H1 (cell line): ENCODE measurements at regions not wholly inside any gene's neighbourhood (a gene's known extent, or its start where the extent isn't known, plus 50 kb on each side); places are given as distances from the start of the nearest gene placed in this dataset.

Experiments
- CEBPB ChIP-seq: IDR thresholded peaks from 2 replicates; pipeline ENCODE4 v1.6.1; 2012; ENCODE audit warnings: low read depth, low read length
- TF ChIP-seq, protein P1 (sequence below): fragments of 300-600 bp; sonication (generic); IDR thresholded peaks from 2 replicates; pipeline ENCODE4 v1.7.1; 2012; ENCODE audit warnings: low read length, moderate library complexity, mild to moderate bottlenecking, inconsistent platforms; ENCODE audit not compliant: insufficient replicate concordance

DNA sequence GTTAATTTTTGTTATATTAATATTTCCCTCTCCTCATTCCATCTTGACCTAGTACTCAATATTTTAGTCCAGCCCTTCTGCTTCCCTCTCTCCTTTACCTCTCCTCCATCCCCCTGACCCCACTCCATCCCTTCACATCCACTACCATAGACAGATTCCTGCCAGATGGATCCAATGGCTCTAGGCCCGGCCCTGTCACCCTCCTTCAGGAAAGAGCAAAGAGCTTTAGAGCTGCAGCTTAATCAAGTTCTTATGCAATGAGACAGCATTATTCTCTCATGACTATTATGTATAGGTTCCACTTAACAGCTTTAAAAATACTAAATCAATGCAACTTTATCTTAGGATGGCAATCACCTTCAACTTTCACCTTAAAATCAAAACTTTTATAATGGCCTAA, 200.7 kb upstream of the TTC14 start (continued):
- TF ChIP-seq, protein P1, sequence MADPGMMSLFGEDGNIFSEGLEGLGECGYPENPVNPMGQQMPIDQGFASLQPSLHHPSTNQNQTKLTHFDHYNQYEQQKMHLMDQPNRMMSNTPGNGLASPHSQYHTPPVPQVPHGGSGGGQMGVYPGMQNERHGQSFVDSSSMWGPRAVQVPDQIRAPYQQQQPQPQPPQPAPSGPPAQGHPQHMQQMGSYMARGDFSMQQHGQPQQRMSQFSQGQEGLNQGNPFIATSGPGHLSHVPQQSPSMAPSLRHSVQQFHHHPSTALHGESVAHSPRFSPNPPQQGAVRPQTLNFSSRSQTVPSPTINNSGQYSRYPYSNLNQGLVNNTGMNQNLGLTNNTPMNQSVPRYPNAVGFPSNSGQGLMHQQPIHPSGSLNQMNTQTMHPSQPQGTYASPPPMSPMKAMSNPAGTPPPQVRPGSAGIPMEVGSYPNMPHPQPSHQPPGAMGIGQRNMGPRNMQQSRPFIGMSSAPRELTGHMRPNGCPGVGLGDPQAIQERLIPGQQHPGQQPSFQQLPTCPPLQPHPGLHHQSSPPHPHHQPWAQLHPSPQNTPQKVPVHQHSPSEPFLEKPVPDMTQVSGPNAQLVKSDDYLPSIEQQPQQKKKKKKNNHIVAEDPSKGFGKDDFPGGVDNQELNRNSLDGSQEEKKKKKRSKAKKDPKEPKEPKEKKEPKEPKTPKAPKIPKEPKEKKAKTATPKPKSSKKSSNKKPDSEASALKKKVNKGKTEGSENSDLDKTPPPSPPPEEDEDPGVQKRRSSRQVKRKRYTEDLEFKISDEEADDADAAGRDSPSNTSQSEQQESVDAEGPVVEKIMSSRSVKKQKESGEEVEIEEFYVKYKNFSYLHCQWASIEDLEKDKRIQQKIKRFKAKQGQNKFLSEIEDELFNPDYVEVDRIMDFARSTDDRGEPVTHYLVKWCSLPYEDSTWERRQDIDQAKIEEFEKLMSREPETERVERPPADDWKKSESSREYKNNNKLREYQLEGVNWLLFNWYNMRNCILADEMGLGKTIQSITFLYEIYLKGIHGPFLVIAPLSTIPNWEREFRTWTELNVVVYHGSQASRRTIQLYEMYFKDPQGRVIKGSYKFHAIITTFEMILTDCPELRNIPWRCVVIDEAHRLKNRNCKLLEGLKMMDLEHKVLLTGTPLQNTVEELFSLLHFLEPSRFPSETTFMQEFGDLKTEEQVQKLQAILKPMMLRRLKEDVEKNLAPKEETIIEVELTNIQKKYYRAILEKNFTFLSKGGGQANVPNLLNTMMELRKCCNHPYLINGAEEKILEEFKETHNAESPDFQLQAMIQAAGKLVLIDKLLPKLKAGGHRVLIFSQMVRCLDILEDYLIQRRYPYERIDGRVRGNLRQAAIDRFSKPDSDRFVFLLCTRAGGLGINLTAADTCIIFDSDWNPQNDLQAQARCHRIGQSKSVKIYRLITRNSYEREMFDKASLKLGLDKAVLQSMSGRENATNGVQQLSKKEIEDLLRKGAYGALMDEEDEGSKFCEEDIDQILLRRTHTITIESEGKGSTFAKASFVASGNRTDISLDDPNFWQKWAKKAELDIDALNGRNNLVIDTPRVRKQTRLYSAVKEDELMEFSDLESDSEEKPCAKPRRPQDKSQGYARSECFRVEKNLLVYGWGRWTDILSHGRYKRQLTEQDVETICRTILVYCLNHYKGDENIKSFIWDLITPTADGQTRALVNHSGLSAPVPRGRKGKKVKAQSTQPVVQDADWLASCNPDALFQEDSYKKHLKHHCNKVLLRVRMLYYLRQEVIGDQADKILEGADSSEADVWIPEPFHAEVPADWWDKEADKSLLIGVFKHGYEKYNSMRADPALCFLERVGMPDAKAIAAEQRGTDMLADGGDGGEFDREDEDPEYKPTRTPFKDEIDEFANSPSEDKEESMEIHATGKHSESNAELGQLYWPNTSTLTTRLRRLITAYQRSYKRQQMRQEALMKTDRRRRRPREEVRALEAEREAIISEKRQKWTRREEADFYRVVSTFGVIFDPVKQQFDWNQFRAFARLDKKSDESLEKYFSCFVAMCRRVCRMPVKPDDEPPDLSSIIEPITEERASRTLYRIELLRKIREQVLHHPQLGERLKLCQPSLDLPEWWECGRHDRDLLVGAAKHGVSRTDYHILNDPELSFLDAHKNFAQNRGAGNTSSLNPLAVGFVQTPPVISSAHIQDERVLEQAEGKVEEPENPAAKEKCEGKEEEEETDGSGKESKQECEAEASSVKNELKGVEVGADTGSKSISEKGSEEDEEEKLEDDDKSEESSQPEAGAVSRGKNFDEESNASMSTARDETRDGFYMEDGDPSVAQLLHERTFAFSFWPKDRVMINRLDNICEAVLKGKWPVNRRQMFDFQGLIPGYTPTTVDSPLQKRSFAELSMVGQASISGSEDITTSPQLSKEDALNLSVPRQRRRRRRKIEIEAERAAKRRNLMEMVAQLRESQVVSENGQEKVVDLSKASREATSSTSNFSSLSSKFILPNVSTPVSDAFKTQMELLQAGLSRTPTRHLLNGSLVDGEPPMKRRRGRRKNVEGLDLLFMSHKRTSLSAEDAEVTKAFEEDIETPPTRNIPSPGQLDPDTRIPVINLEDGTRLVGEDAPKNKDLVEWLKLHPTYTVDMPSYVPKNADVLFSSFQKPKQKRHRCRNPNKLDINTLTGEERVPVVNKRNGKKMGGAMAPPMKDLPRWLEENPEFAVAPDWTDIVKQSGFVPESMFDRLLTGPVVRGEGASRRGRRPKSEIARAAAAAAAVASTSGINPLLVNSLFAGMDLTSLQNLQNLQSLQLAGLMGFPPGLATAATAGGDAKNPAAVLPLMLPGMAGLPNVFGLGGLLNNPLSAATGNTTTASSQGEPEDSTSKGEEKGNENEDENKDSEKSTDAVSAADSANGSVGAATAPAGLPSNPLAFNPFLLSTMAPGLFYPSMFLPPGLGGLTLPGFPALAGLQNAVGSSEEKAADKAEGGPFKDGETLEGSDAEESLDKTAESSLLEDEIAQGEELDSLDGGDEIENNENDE = no peak
- TF ChIP-seq CEBPB = no peak
